Retina (tissue), 1 donor: ENCODE measurements at regions not wholly inside any gene's neighbourhood (a gene's known extent, or its start where the extent isn't known, plus 50 kb on each side); places are given as distances from the start of the nearest gene placed in this dataset.
"Not testable (repeated sequence)": the region's sequence is repeated elsewhere in the genome, so short reads cannot be mapped to it uniquely, and the experiment has no call there.

ENCODE experiments used
- DNase-seq: peaks from one replicate; pipeline ENCODE4 v3.0.0-alpha.2; 2016

DNA sequence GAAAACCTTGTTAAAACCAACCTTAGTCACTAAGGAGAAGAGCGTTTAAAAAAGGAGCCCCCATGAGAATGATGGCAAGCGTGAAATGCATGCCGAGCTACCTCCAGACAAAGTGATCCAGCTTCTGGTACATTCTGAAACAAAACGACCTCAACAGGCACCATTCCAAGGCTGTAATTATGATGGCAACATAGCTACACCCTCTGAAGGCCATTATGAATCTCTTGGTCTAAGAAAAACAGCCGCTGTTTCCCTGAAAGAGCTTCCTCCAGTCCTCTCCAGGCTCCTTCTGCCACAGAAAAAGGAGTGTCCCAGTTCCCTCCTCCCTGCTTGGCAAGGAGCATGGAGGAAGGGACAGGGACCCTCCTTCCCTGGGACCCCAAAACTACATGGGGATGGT, 50.0 kb upstream of the ABLIM1 start:
- no peak for DNase-seq

DNA sequence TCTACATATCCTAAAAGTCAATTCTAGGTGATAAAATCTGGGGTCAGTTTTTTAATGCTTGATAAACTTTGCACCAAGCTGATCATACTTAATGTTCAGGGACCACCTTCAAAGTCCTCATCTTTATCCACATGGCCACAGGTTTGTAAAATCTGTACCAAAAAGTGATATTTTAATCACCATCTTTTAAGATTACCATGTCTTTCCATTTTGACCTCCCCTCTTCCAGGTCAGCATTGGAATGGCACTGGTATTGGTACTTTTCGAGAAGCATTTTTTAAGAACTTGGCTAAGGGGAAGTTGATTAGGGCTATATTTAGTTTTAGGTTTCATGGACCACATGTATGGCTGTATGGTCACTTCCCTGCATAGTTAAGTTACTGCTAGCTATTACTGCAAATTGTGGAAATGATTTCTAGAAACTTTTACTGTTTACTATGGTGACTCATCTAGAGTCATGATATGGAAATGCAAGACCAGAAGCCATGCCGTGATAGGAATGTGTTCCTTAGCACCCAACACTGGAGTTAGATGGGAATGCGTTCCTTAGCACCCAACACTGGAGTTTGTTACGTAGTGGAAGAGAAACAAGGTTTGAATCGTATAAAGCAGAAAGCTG, 50.8 kb upstream of the ABLIM1 start:
- DNase-seq, result no peak

DNA sequence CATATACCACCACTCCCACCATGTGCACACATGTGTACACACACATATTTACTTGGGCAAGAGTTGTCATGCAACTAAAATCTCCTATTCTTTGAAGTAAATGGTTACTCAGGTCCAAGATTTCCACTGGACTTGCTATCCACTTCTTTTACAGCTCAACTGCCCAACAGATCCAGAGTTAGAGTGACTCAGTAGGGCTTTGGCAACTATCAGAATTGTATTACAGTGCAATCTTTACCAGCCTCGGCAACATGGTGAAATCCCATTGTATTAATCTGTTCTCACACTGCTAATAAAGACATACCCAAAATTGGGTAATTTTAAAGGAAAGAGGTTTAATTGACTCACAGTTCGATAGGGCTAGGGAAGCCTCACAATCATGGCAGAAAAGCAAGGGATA, 51.9 kb upstream of the ABLIM1 start:
- no peak for DNase-seq

DNA sequence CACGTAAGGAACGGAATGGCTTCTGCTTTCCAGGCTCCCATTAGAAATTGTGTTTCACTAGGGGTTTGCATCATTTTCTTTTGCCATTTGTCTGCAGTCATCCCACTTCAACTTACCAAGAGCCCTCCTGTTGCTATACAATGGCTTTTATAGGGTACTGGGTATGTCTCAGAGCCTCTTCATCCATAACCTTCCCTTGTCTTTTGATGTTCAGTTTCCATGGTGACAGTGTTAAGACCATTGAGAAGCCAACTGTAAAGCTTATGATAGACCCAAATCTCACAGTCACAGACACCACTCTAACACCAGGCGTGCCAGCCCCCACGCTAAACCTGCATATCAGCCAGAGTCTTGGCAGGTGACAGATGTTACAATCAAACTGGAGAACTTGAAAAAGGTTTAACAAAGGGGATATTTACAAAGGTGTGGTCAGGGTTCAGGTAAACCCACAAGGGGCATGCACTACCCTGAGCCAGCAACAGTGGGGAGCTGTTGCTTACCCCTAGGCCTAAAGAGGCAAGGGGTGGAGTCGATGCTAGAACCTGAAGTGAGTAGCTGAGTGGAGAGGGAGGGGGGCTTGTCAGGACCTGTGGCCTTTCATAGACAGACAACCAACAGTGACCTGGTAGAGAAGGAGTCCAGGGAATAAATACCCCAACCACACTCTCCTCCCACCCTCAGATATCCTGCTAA, 53.2 kb upstream of the ABLIM1 start:
- DNase-seq, result no peak

DNA sequence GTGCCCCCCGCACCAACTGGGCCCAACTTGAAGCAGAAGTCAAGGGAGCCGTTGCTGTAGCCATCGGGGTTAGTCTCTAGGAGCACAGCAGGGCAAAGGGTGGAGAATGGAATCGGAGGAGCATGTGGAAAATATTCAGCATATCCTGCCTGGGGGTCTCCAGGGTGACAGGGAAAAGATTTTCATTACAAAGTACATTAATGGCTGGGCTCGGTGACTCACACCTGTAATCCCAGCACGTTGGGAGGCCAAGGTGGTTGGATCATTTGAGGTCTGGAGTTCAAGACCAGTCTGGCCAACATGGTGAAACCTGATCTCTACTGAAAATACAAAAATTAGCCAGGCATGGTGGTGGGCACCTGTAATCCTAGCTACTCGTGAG, 53.8 kb upstream of the ABLIM1 start:
- no peak for DNase-seq

DNA sequence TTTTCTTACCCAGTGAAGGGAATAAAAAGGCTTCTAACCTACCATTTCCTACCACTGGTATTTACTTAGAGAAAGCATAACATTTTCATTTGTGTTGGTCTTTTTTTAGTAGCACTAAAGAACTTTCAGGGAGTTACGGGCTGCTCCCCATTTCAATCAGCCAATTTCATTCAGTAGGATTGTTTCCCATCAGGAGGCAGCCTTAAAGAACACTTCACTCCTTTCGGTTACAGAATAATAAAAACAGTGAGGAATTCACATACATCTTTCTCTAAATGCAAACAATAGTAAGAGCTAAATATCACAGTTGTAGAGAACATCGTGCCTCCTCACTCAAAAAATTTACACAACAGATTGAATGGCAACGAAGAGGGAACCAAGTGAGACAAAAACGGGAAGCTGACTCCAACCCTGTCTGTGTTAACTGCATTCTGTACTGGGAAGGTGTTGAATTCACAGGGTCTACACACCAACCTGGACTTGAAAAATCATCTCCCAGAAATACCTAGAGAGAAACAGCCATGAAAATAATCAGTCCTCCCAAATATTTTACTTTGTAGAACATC, 55.5 kb upstream of the ABLIM1 start:
- DNase-seq, result no peak

DNA sequence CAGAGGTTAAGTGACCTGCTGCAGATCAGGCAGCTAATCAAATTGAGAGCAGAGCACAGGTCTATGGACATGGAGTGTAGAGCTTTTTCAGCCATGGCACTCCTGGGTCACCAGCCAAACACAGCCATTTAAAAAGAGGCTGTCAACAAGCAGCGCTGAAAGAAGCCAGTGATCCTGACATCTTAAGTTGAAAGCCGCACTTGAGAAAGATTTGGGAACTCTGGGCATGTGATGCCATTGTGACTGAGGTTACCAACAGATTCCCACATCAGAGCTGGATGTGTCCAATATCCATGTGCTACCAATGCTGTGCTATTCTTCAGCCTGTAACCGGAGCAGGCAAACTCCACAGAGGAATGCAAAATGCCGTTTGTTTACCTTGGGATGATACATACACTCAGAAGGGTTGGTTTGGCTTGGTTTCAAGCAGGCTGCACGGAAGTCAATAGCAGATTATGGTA, 56.2 kb upstream of the ABLIM1 start:
- no peak for DNase-seq

DNA sequence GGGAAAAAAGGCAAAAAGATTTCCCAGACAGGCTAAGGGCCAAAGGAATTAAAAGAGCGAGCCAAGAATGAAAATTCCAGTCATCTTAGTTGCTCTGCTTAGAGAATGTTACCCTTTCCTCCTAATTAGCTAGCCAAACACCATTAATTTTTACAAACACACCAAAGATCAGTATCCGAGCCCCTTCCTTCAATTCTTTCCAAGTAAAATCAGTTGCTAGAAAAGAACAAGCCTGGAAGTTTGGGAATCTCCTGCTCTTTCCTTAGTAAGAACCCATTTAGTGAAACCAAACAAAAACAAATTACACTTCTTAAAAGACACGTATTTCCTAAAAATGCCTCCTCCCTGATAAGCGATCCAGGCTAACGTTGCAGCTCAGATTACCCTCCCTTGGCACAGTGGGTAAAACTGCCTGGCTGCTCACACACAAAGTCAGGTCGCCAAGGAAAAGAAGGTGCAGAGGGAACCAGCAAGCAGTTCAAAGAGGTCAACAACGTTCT, 57.1 kb upstream of the ABLIM1 start:
- DNase-seq, result no peak

DNA sequence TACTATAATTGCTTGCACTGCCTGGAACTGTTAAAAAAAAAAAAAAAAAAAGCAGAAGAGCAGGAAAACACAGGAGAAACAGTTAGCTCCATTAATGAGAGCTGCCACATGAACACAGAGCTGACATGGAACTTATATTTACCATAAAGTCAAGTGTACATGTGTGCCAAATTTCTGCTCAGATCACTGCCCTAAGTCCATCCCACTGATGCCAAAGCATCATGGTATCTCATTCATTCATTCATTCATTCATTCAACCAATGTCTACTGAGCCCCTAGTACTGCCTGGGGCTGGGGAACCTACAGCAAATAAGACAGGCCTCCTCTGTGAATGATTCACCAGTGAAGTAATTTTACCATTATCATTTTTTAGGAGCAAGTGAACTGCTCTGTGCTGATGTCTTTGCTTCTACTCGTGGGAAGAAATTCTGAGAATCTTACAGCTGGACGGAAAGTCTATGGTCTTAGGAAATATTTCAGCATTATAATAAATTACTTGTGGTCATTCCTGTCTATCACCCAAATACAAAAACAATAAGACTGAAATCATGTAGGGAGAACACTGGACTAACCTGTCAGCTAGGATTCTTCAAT, 58.8 kb upstream of the ABLIM1 start:
- DNase-seq, result no peak

DNA sequence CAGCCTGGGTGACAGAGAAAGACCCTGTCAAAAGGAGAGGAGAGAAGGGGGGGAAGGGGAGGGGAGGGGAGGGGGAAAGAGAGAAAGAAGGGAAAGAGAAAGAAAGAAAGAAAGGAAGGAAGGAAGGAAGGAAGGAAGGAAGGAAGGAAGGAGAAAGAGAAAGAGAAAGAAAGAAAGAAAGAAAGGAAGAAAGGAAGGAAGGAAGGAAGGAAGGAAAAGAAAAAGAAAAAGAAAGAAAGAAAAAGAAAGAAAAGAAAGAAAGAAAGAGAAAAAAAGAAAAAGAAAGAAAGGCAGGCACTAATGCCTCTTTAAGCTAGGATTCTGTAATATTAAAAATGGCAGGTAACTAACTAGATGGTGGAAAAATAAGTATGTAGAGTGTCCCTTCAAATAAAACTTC, 59.8 kb upstream of the ABLIM1 start:
- DNase-seq, result not testable (repeated sequence)

DNA sequence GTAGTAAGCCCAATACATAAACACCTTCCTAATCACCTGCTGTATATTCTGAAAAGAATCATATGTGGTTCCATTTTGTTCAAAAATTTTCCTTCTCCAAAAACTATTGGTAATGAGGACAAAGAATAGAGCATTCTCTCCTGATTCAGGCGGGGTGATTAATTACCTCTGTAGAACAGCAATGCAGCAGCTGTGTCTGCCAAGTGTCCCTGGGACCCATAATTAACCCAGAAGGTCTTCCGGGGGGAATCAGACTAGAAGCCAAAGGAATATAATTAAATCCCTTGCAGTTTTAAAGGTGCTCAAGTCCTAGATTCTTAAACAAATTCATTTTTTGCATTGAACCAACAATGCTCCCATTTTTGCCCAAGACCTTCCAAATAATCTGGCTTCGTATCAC, 60.3 kb upstream of the ABLIM1 start:
- no peak for DNase-seq

DNA sequence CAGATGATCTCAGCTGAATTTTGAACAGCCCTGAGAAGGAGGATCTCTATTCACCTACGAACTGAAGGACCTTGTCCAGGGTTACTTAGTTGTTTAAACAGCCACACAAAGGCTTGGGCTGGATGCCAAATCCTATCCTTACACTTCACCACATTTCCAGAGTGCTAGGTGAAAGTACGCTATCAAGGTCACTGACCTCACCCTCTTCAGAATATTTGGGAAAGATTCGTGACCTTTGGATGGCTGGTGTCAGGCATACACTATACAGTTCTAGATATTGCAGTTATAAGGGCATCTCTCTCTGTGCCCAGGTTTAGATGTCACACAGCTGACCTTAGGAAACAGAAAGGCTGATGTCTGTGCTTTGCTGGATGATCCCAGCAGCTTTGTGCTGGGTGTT, 61.2 kb upstream of the ABLIM1 start:
- no peak for DNase-seq

DNA sequence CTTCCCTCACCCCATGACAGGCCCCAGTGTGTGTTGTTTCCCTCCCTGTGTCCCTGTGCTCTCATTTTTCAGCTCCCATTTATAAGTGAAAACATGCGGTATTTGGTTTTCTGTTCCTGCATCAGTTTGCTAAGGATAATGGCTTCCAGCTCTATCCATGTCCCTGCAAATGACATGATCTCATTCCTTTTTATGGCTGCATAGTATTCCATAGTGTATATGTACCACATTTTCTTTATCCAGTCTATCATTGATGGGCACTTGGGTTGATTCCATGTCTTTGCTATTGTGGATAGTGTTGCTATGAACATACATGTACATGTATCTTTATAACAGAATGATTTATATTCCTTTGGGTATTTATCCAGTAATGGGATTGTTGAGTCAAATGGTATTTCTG, 61.9 kb upstream of the ABLIM1 start:
- not testable (repeated sequence) for DNase-seq

DNA sequence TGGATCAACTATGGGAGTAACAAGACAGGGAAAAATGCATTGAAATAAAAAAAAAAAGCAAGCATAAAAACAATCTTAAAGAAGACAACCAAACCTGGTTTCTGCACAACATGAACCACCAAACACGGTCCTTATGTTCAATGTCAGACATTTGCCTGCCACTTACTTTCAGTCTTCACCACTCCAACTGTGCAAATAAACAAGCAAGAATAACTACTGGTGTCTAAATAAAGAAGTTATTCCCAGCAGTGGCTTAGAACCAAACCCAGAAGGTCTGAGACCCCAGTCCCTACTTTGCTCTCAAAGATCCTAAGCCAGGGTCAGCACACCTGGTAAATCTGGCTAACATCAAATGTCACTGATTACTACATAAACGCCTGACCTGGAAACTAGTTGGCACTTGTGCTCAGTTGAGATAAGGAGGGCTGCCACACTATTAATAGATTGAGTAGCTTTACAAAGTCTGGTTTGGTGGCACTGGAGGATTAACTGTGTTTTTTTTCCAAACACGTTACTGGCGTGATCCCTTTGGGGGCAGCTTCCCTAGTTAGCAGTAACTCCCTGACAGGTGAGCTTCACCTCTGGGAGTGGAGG, 62.7 kb upstream of the ABLIM1 start:
- DNase-seq, result no peak

DNA sequence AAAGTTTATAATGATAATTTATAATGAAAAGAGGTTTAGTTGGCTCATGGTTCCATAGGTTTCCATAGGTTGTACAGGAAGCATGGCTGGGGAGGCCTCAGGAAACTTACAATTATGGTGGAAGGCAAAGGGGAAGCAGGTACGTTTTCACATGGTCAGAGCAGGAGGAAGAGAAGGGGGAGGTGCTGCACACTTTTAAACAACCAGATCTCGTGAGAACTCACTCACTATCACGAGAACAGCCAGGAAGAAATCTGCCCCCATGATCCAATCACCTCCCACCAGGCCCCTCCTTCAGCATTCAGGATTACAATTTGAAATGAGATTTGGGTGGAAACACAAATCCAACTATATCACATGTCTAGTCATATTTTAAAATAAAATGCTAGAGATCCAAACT, 64.1 kb upstream of the ABLIM1 start:
- not testable (repeated sequence) for DNase-seq

DNA sequence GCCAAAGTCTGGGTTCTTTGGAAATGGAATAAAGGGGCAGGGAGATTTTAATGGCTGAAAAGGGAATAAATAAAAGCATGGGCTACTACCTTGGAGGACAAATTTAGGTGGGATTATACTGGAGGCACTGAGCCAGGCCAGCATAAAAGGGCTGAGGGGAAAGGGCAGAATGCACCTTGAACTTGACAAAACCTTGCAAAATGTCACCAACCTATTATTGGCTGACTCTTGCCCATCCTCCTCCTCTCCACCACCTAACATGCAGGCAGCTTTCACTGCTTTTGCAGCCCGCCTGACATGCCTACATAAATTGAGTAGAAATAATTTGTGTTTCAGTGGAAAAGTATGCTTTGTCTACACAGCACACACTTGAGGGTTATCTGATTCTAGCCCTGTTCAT, 65.3 kb upstream of the ABLIM1 start:
- DNase-seq, result no peak

DNA sequence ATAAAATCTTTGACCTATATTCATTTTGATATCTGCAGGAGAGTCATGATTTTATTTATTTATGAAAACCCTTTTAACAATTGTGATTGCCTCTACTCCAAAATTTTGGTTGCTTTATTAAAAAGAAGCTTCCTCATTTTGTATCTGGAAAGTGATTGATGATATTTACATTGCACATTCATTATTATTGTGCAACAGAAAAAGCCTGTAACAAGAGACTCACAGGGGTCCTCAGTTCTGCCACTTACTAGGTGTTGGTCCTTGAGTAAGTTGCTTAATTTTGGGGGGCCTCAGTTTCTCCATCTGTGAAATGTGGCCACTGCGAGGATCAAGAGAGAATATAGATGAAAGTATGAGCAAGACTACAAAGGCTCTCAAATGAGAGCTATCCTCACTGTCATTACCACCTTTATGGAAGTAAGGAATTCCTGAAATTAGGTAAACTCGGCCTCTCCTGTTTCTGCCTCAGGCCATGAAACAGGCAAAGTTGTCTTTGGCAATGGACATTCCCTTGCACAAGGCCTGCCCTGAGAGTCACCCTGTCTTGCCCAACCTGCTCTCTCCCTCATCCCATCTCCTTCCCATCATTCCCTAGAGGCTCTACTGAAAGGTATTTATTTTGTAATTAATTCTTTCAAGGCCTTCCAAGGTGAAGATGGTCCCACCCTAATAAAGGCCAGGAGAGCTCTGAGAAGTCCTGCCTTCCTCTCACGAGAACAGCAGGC, 66.1 kb upstream of the ABLIM1 start:
- DNase-seq, result no peak

DNA sequence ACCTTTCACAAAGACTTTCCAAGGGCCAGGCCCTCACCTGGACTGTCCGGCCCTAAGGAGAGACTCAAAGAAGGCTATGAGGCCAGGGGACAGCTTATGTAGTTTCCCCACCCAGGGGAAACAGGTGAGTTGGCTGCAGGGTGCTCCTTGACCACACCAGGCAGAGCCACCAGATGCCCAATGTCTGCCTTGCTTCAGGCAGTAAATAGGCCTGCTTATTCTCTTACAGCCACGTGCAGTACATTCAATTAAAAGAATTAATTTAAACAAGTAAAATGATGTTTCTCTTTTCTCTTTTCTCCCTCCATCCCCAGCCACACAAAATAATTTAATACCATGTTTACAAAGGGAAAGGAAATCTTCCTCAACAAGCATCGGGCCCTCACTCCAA, 66.6 kb upstream of the ABLIM1 start:
- DNase-seq, result no peak

DNA sequence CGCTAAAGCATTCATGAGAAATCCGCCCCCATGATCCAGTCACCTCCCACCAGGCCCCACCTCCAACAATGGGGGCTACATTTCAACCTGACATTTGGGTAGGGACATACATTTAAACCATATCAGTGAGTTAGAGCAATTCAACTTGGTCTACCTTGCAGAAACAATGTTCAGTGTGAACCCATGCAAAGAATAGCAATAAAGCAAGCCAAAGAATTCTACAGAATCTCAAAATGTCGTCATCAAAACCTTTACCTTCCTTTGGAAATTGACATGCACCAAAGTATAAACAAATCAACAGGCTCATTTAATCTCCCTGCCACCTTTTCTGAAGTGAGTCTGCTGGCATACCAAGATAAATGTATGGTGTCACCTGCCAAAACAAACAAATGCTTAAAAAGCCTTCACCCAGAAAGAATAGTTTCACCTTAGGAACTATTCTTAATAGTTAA, 68.8 kb upstream of the ABLIM1 start:
- DNase-seq, result no peak

DNA sequence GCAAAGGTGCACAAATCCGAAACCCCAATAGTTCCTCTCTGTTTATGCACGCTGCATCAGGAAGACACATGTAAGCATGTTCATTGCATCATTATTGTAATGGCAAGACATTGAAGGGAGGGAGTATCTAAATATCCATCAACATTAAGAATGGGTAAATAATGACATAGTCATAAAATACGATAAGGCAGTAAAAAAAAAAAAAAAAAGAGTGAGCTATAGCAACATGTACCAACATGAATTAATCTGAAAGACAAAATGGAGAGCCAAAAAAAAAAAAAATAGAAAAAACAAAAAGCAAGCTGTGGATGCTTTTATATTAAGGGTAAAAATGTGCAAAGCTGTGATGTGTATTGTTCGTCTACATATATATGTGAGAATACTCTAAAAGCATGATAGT, 70.2 kb upstream of the ABLIM1 start:
- DNase-seq, result no peak

DNA sequence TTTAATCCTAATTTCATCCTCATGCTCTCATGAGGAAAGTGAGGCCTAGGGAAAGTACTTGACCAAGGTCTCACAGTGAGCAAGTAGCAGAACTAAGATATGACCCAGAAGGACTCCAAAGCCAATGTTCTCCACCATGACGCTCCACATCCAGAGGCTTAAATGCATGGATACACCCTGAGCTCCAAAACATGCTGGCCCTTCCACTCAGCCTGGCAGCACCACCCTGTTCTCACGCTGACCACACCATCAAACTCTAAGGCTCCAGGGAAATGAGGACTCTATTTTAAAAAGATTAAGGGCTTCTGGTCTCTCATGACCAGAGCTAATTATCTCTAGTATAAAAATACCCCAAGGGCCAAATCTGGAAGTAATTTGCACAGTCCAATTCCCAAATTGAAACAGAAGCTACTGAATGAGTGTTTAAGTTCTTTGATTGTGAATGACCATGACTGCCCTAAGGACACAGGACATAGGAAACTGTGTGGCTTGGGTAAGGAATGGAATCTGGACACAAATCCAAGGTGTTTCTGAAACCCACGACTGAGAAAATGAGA, 71.1 kb upstream of the ABLIM1 start:
- no peak for DNase-seq

DNA sequence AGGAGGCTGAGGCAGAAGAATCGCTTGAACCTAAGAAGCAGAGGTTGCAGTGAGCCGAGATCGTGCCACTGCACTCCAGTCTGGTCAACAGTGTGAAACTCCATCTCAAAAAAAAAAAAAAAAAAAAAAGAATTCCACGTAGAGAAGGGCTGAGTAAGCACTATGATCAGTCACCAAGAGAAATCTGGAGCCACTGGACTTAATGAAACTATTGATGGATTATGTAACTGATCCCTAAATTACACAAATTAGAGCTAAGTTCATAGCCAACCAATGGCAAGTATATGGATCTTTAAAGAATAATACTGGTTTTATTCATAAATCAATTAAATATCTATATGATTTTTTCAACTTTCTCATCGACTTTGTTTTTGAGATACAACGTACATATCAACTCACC, 72.2 kb upstream of the ABLIM1 start:
- no peak for DNase-seq

DNA sequence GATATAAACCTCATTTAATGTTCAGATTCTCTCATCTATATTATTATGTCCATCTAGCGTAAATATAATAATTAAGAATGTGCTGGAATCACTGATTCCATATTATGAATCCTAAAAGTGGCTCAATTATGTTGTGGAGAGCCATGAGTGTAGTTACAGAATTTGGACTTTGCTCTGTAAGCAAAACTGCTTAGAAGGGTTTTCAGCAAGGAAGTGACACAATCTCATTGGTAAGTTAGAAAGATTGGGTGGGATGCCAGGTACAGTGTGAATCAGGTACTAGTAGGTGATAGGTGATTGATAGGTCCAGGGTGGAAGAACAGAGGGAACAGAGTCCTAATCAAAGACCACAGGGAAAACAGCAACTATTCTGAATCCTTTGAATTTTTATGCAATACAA, 74.9 kb upstream of the ABLIM1 start:
- no peak for DNase-seq
